Suprapubic skin (tissue), 4 donors: ENCODE measurements at regions not wholly inside any gene's neighbourhood (a gene's known extent, or its start where the extent isn't known, plus 50 kb on each side); places are given as distances from the start of the nearest gene placed in this dataset.

Experiments used
- EP300 ChIP-seq: sonication (generic); formaldehyde crosslinking; IDR thresholded peaks from one replicate; pipeline ENCODE4 v1.6.1; 2017; ENCODE audit warnings: antibody characterized with exemption
- POLR2A ChIP-seq, 2 donors: fragments of 450-650 bp; IDR thresholded peaks; one replicate each; pipeline ENCODE4 v1.6.1; 2017; ENCODE audit warnings: antibody characterized with exemption in 2 of 2, mild to moderate bottlenecking in 2 of 2, moderate library complexity in 2 of 2
- POLR2AphosphoS5 ChIP-seq, 3 donors: sonication (generic); formaldehyde crosslinking; IDR thresholded peaks; one replicate each; pipeline ENCODE4 v1.6.1; 2017; ENCODE audit warnings: antibody characterized with exemption in 3 of 3
- TF ChIP-seq, protein P1 (sequence below), 2 donors: fragments of 200-600 bp in 1 of 2; fragments of 450-650 bp in 1 of 2; sonication (generic) in 1 of 2; IDR thresholded peaks; one replicate each; pipeline ENCODE4 v1.5.1; 2016 to 2019; ENCODE audit warnings: antibody characterized with exemption in 2 of 2, mild to moderate bottlenecking in 1 of 2, moderate library complexity in 1 of 2

DNA sequence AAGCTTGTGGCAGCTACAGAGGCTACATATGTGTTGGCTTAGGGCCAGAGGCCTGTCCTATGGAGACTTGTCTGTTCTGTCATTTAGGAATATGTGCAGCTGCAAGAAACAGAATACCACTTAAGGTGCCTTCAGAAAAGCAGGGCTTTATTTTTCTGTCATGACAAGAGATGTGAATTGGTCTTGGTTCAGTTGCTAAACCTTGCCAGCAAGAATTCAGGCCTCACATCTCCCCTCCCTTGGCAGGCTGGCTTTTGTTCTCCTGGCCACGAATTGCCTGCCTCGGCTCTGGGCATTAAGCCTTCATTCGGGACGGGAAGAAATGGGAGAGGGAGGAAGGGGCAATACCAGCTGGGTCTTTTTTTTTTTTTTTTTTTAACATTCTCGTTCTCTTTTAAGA lies 82.4 kb upstream of the TGM3 start:
- TF ChIP-seq, protein P1, sequence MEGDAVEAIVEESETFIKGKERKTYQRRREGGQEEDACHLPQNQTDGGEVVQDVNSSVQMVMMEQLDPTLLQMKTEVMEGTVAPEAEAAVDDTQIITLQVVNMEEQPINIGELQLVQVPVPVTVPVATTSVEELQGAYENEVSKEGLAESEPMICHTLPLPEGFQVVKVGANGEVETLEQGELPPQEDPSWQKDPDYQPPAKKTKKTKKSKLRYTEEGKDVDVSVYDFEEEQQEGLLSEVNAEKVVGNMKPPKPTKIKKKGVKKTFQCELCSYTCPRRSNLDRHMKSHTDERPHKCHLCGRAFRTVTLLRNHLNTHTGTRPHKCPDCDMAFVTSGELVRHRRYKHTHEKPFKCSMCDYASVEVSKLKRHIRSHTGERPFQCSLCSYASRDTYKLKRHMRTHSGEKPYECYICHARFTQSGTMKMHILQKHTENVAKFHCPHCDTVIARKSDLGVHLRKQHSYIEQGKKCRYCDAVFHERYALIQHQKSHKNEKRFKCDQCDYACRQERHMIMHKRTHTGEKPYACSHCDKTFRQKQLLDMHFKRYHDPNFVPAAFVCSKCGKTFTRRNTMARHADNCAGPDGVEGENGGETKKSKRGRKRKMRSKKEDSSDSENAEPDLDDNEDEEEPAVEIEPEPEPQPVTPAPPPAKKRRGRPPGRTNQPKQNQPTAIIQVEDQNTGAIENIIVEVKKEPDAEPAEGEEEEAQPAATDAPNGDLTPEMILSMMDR (IDR thresholded peaks at IDR 0.05): no peak
- TF ChIP-seq POLR2A (IDR thresholded peaks at IDR 0.05) (no peak), EP300 (no peak), POLR2AphosphoS5 (IDR thresholded peaks at IDR 0.05) (no peak)
